Stimulated activated CD8-positive, alpha-beta memory T cell treated with anti-CD3 and anti-CD28 coated beads, Interleukin-4, amount 100 ng/mL, for 24 hours (primary cell): ENCODE measurements at regions not wholly inside any gene's neighbourhood (a gene's known extent, or its start where the extent isn't known, plus 50 kb on each side); places are given as distances from the start of the nearest gene placed in this dataset.
"Not testable (repeated sequence)": the region's sequence is repeated elsewhere in the genome, so short reads cannot be mapped to it uniquely, and the experiment has no call there.

Experiments used
- DNase-seq: peaks from one replicate; pipeline ENCODE4 v3.0.0-alpha.2; 2020; ENCODE audit warnings: low read depth

- DNase-seq: no peak
These were observed 165.9 kb upstream of the ARHGAP5 start for GRCh38 chr14:31911160-31911559.

- DNase-seq: no peak
These were observed 163.7 kb upstream of the ARHGAP5 start for GRCh38 chr14:31913370-31913769.

- not testable (repeated sequence) for DNase-seq
These were observed 158.8 kb upstream of the ARHGAP5 start for GRCh38 chr14:31918289-31918688.

GRCh38 chr14:31920001-31920400 lies 157.1 kb upstream of the ARHGAP5 start:
- DNase-seq: no peak

GRCh38 chr14:31920989-31921650 lies 156.0 kb upstream of the ARHGAP5 start:
- DNase-seq: no peak

GRCh38 chr14:31921721-31922120 lies 155.4 kb upstream of the ARHGAP5 start:
- no peak for DNase-seq

GRCh38 chr14:31926123-31926522 lies 151.0 kb upstream of the ARHGAP5 start:
- DNase-seq: no peak

GRCh38 chr14:31926652-31927347 lies 150.3 kb upstream of the ARHGAP5 start:
- DNase-seq: no peak

- no peak for DNase-seq
These were observed 149.7 kb upstream of the ARHGAP5 start for GRCh38 chr14:31927348-31927832.

GRCh38 chr14:31930070-31930469 lies 147.0 kb upstream of the ARHGAP5 start:
- DNase-seq: no peak

- no peak for DNase-seq
These were observed 146.4 kb upstream of the ARHGAP5 start for GRCh38 chr14:31930493-31931240.

- DNase-seq: no peak
These were observed 144.4 kb upstream of the ARHGAP5 start for GRCh38 chr14:31932675-31933074.

- no peak for DNase-seq
These were observed 143.4 kb upstream of the ARHGAP5 start for GRCh38 chr14:31933716-31934115.

- no peak for DNase-seq
These were observed 142.3 kb upstream of the ARHGAP5 start for GRCh38 chr14:31934767-31935266.

- no peak for DNase-seq
These were observed 141.7 kb upstream of the ARHGAP5 start for GRCh38 chr14:31935391-31935790.

GRCh38 chr14:31936115-31936514 lies 141.0 kb upstream of the ARHGAP5 start:
- DNase-seq: no peak

GRCh38 chr14:31937730-31938346 lies 139.3 kb upstream of the ARHGAP5 start:
- peak; percentile 28 for DNase-seq

- DNase-seq: no peak
These were observed 137.2 kb upstream of the ARHGAP5 start for GRCh38 chr14:31939934-31940333.

GRCh38 chr14:31941487-31941886 lies 135.6 kb upstream of the ARHGAP5 start:
- DNase-seq: no peak

GRCh38 chr14:31942166-31942841 lies 134.8 kb upstream of the ARHGAP5 start:
- DNase-seq: no peak

GRCh38 chr14:31943217-31943799 lies 133.8 kb upstream of the ARHGAP5 start:
- no peak for DNase-seq
